Breast epithelium (tissue), 3 donors: ENCODE measurements at regions not wholly inside any gene's neighbourhood (a gene's known extent, or its start where the extent isn't known, plus 50 kb on each side); places are given as distances from the start of the nearest gene placed in this dataset.
"Not testable (repeated sequence)": the region's sequence is repeated elsewhere in the genome, so short reads cannot be mapped to it uniquely, and the experiment has no call there.

Experiments
- POLR2A ChIP-seq: fragments of 450-650 bp; IDR thresholded peaks from one replicate; pipeline ENCODE4 v1.6.1; 2016; ENCODE audit warnings: antibody characterized with exemption, mild to moderate bottlenecking, moderate library complexity
- POLR2AphosphoS5 ChIP-seq, 3 donors: sonication (generic); formaldehyde crosslinking; IDR thresholded peaks; one replicate each; pipeline ENCODE4 v1.6.1; 2017; ENCODE audit warnings: antibody characterized with exemption in 3 of 3
- TF ChIP-seq, protein P1 (sequence below), 3 donors: fragments of 450-650 bp; IDR thresholded peaks; one replicate each; pipeline ENCODE4 v1.5.1; 2016 to 2017; ENCODE audit warnings: antibody characterized with exemption in 3 of 3, mild to moderate bottlenecking in 3 of 3, moderate library complexity in 3 of 3

DNA sequence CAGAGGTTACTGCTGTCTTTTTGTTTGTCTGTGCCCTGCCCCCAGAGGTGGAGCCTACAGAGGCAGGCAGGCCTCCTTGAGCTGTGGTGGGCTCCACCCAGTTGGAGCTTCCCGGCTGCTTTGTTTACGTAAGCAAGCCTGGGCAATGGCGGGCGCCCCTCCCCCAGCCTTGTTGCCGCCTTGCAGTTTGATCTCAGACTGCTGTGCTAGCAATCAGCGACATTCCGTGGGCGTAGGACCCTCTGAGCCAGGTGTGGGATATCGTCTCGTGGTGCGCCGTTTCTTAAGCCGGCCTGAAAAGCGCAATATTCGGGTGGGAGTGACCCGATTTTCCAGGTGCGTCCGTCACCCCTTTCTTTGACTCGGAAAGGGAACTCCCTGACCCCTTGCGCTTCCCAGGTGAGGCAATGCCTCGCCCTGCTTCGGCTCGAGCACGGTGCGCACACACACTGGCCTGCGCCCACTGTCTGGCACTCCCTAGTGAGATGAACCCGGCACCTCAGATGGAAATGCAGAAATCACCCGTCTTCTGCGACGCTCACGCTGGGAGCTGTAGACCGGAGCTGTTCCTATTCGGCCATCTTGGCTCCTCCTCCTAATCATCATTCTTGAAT is 97.4 kb downstream of the TFPI2 start:
- not testable (repeated sequence) for TF ChIP-seq POLR2A; POLR2AphosphoS5 (IDR thresholded peaks at IDR 0.05)
- TF ChIP-seq, protein P1, sequence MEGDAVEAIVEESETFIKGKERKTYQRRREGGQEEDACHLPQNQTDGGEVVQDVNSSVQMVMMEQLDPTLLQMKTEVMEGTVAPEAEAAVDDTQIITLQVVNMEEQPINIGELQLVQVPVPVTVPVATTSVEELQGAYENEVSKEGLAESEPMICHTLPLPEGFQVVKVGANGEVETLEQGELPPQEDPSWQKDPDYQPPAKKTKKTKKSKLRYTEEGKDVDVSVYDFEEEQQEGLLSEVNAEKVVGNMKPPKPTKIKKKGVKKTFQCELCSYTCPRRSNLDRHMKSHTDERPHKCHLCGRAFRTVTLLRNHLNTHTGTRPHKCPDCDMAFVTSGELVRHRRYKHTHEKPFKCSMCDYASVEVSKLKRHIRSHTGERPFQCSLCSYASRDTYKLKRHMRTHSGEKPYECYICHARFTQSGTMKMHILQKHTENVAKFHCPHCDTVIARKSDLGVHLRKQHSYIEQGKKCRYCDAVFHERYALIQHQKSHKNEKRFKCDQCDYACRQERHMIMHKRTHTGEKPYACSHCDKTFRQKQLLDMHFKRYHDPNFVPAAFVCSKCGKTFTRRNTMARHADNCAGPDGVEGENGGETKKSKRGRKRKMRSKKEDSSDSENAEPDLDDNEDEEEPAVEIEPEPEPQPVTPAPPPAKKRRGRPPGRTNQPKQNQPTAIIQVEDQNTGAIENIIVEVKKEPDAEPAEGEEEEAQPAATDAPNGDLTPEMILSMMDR (IDR thresholded peaks at IDR 0.05) = not testable (repeated sequence)
